NCI-H460 (cell line): ENCODE measurements at regions not wholly inside any gene's neighbourhood (a gene's known extent, or its start where the extent isn't known, plus 50 kb on each side); places are given as distances from the start of the nearest gene placed in this dataset.

Source experiments
- DNase-seq: peaks from one replicate; pipeline ENCODE4 v3.0.0-alpha.2; 2016; ENCODE audit warnings: low read depth; ENCODE audit errors: extremely low read depth

DNA sequence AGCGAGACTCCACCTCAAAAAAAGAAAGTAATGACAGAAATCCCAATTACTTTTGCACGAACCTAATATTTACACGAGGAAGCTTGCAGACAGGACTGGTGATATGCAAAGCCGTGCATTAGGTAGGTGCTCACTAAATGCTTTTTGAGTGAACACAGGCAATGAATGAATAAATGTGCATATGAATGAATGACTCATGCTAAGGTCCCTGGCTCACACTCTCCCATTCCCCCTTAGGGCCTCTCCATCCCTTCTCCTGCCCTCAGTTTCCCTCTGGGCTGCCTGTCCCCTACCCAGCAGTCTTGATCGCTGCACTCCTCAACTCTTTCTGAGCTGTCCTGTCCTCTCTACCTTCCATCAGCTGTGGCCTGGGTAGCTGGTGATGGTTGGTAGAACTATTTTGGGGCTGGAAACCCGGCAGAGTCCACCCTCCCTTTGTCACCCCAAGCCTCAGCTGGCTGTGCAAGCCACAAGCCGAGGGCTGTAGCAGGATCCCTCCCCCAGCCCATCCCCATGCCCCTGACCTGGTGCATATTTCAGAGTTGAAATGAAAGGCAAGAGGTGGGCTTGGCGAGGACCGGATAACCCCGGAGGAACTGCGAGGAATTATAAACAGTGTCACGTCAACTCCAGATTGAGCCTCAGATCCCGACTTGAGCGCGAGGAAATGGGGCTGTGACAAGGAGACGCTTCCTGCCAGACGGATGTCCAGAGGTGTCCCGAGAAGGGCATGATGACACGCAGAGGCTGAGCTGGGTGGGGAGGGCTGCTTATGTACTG is 191.7 kb upstream of the GSC start:
- DNase-seq = no peak

DNA sequence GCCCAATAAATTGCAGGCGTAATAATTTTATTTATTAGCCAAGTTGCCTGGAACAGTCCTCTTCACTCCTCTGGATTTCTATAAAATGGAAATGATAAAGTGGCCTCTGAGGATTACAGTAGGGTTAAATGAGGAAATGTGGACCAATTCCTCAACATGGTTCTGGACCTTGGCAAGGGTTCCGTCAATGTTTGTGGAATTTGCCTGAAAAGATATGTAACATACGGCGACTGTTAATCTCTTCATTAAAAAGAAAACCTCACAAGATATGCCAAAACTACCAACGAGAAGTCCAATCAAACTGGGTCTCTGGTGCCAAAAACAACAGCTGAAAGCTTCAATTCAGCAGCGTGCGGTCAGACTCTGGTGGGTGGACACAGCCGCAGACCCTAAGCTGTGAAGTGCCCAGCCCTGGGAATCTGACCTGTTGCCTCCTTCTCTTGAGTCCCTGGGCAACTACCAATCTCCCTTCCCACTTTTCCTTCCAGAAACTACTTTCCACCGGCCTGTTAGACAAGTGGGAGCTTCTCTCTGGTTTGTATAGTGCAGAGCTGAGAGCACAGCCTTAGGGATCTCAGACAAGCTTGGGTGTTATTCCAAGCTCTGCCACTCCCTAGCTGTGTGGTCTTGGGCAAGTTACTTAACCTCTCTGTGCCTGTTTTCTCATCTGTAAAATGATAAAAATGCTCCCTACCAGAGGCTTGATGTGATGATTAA is 190.5 kb upstream of the GSC start:
- DNase-seq = no peak

DNA sequence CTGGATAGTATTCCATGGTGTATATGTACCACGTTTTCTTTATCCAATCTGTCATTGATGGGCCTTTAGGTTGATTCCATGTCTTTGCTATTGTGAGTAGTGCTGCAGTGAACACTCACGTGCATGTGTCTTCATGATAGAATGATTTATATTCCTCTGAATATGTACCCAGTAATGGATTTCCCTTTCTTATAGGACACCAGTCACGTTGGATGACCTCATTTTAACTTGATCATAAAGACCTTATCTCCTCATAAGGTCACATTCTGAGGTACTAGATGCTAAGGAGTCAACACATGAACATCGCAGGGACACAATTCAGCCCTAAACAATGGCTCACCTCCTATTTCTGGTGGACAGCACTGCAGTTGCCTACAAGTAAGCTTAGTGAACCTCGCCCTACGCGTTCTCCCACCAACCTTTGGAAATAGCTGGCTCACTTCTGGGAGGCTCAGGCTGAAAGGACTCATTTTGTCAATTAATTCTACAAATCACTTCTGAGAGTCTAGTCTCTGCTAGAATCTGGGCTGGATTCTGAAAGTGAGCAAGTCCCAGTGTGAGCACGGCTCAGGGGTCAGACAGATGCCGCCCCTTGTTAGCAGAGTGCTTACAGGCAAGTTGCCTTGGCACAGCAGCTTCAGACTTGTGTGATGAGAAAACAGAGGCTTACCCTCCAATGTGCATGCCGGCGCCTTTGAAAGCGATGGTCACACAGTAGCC is 183.8 kb upstream of the GSC start:
- DNase-seq = no peak

DNA sequence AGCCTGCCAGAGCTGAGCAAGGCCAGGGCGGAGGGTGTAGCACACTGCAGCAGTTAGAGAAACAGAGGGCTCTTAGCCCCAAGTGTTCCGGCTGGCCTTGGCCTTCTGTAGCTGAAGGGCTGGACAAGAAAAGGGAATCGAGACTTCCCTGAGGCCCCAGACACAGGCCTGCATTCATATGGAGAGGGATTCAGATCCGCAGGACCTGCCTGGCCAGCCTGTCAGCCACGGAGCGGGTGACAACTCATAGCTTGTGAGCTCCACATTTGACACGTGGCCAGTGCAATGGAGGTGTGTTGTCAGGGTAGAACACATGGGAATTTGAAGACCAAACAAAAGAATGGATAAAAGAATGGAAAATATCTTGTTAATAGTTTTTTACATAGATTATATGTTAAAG is 182.2 kb upstream of the GSC start:
- no peak for DNase-seq

DNA sequence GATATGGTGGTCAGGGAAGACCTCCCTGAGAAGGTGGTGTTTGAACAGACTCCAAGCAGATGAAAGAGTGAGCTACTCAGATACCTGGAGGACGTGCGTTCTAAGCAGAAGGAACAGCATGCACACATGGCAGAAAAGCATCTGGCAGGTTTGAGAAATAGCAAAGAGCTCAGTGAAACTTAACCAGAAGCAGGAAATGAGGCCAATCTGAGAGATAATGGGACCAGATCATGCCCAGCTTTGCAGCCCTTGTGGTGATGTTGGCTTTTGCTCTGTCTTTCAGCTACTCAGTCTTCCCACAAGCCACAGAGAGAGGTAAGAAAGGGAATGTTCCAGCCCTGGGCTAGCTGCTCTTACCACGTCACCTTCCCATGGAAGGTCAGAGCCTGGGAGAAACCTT is 176.3 kb upstream of the GSC start:
- DNase-seq = no peak

DNA sequence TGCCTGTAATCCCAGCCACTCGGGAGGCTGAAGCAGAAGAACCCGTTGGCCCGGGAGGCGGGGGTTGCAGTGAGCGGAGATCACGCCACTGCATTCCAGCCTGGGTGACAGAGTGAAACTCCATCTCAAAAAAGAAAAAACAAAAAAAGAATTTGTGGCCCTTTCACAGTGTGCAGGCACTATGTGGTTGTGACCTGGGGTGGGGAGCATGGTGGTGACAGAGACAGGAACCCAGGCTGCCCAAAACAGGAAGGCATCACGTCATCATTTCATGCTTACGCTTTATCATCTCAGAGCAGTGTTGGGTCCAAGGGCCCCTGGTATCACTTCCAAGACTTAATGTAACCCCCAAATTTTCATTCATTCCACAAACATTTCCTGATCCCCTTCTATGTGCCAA is 175.7 kb upstream of the GSC start:
- DNase-seq = no peak

DNA sequence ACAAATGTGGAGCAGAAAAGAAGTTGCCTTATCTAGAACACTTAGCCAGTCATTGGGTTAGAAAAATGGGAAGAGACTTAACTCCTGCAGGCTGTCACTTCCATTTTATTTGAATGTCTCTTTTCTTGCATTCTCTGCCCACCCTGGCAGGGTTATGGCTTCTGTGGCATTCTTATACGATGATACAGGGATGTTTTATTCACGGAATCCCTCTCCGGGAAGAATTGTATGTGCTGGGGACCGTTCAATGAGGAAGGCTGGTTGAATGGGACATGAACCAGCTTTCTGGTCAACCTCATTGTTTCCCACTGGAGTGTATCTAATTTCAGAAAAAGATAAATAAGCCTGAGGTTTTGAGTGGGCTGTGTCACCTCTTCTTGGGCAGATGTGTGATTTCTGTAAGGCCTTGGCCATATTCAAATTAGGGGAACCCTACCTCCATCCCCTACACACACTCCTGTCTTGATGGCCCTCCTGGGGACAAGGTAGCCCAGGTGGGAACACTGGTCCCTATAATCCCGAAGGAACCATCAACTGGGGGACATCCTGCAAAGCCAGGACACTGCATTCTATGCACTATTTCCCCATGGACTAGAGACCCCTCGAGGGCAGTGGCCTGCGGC is 174.8 kb upstream of the GSC start:
- no peak for DNase-seq

DNA sequence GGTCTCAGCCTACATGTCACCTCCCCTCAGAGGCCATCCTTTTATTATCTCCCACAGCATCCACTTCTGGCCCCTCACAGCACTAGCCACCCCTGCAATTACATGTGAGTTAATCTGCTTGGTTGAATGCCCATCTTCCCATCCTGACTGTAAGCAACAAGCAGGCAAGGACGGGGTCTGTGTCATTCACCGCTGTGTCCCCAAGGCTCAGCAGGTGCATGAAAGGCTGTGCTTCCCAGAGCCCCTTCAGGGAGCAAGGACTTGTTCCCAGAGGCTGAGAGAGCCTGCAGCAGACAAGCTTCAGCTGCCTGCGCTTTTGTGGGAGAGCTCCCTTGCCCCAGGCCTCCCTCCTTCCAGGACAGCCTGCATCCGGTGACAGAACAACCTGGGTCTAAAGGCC is 172.7 kb upstream of the GSC start:
- DNase-seq = no peak

DNA sequence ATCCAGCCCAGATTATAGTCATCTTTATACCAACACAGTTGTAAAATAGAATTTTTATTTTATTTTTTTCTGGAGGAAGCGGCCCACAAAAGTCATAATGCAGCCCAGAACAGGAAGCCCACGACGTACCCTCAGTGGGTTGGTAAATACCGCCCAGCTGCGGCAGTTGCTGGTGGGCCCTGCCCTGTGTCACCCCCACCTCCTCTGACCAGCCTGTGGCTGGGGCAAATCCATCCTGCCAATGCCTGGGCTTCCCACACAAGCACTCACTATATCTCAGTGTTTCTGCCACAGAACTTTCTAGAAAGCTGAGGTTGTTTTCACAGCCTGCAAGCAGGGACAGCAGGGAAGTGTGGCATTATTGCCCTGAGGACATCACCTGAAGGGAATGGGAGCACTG is 171.4 kb upstream of the GSC start:
- no peak for DNase-seq

DNA sequence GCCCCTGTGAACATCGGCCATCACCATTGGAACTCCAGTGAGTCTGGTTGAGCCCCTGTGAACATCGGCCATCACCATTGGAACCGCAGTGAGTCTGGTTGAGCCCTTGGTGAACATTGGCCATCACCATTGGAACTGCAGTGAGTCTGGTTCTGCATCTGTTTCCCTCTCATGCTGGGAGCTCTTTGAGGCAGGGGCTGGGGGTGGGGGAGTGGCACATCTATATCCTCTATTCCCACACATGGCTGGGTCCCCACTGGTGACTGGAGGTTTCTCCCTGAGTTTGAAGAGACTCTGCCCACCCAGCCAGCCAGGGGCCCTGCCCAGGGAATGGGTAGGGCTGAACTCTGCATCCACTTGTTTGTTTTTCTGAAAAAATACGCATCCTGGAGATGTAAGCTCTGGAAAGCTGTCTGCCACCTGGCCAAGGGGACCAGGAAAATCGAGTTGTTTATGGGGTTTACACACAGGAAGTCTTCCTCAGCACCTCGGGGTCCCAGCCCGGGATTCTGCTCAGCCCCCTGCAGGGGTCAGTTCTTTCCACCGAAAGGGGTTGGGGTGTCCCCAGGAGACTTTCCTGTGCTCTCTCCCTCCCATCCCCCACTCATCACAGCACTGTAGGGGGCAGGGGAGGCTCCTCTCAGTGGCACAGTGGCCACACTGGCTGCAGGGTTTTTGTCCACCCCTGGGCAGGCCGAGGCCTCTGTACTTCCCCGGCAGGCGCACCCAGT is 170.5 kb upstream of the GSC start:
- DNase-seq = peak; percentile 14

DNA sequence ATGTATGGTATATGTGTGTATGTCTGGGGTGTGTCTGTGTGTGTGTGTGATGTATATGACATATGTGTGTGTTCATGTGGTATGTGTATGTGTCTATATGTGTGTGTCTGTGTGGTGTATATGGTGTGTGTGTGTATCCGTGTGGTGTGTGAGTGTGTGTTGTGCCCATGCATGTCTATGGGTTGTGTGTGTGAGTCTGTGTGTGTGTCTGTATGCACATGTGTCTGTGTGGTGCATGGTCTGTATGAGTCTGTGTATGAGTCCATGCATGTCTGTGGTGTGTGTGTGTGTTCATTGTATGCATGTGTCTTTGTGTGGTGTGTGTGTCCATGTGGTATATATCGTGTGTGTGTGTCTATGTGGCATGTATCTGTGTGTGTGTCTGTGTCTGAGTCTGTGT is 168.1 kb upstream of the GSC start:
- no peak for DNase-seq

DNA sequence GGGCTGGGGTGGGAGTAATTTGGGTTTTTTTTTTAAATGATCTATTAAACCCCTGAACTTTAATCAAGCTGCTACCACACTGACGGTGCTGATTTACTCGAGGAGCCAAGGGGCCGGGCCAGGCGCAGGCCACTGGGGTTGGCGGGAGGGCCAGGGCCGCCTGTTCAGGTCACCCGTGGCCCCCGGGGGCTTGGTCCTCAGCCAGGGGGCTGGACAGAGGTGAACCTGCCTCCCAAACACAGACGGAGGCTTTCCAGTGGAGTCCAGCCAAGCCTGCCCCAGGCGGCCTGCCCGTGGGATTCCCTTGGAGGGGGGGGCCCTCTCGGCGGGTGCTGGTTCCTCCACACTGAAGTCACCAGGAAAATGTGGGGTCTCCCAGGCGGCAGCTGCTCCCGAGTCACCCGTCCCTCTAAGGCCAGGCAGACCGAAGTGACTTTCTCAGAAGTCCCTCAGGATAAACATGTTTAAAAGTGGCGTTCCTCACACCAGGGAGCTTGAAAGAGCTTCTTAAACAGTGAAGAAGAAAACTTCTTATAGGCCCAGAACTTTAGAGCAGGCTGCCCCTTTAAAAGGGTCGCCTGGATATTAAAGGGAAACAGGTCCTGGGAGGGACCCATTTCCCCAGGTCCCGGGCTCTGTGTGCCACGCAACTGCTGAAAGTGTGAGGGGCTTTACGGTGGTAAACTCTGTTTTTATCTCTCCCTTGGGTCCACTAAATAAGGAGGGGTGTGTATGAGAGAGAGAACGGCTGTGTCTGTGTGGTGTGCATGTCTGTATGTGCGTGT is 167.2 kb upstream of the GSC start:
- no peak for DNase-seq

DNA sequence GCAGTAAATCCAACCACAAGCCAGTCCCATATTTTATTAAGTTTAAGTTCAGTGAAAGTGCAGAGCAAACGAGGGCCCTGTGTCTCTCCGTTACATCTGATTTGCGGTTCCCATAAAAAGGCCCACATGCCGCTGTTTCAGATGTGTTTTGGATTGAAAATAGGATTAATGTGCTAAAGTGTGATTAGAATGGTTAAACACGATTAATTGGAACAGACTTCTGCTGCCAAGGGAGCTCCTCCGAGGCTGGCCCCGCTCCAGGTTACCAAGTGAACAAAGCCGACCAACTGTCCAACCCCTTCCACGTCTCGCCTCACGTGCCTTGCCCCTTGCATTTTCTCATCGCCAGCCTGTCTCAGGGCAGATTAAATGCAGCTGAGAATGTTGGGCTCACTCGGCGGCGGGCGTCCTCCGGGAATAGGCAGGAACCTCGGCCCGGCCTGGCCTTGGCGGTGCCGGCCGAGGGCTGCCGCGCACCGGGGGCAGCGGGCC is 166.5 kb upstream of the GSC start:
- no peak for DNase-seq

DNA sequence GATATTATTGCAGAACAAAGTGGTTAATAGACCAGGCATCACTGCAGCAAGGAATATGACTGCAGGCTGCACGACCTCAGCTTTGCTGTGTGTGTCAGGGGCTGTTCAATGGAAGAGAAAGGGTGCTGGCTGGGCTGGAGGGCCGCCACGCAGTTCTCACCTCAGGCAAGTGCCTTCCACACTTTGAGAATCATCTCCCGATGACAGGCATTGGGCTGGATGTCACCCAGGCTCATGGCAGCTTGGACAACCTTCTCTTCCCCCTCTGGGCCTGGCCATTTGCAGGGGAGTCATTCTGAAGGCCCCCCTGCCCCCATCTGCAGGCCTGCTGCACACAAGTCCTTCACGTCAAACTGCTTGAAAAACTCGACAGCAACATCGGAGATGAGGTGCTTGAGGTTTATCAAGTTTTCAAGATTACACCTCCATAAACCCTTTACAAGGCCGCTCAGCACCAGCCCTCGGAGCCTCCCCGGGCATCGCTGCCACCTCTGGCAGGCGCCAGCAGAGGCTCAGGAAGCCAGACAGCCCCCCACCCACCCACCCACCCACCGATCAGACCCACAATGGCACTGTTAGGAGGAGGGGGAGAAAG is 165.9 kb upstream of the GSC start:
- no peak for DNase-seq

DNA sequence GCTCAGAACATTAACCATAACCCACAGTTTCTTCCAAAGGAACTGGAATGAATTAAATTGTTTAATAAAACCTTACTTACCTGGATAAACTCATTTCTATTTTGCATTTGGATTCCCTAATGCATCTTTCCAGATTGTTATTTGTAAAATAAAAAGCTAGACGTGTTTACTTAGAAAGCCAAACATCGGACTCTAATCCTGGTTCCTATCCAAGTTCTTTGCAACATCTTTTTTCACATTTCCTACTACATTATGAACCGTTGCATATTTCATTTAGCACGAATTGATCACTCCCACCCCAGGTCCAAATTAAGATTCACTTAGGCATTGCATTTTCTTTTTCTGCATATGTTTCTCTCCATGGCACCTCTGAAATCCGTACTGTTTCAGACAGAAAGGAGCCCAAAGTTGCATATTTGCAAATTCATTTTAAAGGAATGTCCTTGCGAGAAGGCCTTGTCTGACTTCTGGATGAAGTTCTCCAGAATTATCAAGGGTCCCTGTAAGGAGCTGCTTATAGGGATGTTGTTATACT is 164.4 kb upstream of the GSC start:
- no peak for DNase-seq

DNA sequence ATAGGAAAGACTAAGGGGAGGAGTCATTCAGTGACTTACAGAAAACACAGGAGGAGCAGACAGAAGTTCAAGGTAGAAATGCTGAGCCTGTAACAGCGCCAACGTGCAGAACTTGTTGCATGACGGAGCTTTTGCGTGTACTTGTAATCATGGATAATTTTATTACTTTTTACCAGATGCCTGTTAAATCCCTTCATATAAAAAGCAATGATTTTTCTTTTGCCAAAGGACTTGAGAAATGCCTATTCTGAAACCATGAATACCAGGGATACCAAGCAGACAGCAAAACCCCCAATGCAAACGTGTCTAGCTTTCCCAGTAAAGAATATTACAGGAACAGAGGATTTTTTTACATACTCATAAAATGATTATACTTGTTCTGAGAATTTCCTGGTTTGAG is 163.6 kb upstream of the GSC start:
- peak; percentile 21 for DNase-seq

DNA sequence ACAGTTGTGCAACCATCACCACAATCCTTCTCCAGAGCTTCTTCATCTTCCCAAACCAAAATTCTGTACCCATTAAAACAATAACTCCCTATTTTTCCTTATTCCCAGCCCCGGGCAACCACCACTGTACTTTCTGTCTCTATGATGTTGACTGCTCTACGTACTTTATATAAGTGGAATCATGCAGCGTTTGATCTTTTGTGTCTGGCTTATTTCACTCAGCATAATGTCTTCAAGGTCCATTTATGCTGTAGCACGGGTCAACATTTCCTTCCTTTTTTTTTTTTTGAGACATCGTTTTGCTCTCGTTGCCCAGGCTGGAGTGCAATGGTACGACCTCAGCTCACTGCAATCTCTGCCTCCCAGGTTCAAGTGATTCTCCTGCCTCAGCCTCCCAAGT is 162.7 kb upstream of the GSC start:
- no peak for DNase-seq

DNA sequence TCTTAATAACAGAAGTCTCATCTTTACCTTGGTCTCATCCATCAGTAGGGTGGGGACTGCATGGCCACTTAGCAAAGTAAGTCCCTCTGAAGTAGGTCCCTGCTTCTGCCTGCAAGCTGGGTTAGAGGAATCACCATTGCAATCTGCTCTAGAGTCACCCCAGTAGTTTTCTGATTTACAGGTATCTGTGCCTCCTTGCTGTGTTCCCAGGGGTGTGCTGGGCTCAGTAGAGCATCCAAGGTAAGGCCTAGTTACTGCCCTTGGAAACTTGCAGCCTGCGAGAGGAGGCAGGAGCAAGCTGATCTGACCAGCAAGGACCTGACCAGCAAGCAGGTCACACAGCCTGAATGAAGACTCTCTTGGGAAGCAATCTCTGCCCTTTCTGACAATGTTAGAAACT is 160.8 kb upstream of the GSC start:
- DNase-seq = no peak

DNA sequence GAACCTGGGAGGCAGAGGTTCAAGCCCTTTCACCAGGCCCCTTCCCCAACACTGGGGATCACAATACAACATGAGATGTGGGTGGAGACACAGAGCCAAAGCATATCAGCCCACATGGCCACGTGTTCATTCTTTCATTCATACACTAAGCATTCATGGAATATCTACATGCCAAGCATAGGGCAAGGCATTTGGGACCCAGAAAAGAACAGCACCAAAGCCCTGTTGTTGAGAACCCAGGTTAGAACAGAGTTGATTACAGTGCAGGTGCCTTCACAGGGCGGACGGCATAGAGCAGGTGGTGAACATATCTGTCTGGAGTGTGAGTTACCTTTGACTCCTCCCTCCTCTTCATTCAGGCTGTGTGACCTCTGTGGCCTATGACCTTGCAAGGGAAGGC is 159.4 kb upstream of the GSC start:
- no peak for DNase-seq
